Fibroblast of skin of right biceps (primary cell): ENCODE measurements at regions not wholly inside any gene's neighbourhood (a gene's known extent, or its start where the extent isn't known, plus 50 kb on each side); places are given as distances from the start of the nearest gene placed in this dataset.
A peak's percentile ranks its signal among the peaks of the same experiment; 100 is the strongest.

Source experiments
- DNase-seq: peaks from one replicate; pipeline ENCODE4 v3.0.0-alpha.2; 2013

DNA sequence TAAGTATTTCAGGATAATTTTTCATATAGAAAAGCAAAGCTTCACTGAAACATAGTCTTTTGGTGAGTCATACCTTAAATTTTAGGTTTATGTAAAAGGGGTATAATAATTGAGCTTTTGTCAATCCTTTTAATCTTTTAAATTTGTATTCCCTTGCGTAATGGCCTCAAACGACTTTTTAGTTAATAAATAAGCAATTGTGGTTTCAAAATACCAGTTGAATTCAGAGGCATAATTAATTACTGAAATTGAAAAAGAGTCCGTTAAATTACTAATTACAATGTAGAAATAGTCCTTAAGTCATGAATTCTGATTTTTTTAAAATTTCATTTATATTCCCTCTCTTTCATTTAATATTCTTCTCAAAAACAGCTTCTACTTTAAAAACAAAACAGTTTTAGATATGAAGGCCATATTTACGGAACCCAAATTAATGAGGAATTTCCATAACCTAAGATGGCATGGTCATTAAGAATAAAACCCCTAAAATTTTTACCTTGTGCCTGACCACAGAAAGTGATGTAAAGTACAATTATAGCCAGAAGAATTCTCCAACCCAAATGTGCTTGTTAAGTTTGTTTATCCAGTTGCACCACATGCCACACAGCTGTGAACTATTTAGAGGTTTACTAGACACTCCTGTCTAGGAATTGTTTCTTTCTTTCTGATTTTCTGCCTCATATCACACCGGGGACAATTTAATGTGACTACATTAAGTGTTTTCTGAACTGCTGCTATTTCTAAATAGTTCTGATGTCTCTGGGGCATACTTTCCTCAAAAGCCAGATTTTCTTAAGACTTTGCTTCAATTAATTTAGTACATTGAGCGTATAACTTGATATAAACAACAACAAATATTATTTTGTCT, 60.7 kb upstream of the ITGA4 start:
- DNase-seq, result peak; percentile 48

DNA sequence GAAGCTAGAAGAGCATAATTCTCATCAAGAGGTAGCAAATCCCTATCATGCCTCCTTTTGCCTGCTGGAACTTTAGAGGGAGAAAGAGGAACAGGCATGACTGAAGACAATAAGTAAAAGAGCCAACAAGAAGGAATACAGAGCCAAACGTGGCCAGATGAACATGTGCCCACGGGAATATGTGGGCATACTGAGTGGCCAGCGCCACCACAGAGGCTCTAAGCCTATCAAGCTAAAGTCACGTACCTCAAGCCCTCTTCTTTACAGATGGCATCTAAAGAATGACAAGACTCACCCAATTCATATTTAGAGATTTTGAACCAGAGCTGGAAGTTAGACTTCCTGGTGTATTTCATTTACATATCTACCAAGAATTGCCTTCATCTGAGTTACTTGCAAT, 59.9 kb upstream of the ITGA4 start:
- DNase-seq, result no peak

DNA sequence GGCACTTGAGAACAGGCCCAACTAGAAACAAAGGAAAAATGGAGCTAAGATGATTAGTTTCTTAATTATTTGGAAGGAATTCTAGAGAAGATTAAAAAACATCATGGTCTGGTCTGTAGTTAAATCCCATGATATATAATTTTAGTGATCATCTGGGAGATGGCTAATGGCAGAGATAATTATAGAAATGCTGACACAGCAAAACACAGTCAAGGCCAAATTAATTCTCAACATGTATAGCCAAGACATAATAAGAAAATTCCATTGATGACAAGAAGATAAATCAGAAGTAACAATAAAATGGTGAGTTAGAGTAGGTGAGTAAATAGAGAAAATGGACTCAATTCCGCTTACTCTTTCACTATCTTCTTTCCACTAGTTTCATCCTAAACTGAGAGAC, 59.2 kb upstream of the ITGA4 start:
- DNase-seq, result no peak

DNA sequence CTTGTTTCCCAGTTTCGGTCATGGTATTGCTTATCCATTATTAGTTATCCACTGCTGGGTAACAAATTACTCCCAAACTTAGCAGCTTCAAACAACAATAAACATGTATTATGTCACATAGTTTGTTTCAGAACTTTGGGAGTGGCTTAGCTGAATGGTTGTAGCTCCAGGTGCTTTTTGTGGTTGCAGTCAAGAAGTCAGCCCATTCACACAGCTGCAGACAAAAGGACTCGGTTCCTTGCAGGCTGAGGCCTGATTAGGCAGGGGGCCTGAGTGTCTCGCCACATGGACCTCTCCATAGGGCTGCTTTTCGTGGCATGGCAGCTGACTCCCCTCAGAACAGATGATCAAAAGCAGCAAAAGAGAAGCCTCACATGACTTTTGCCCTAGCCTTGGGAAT, 58.2 kb upstream of the ITGA4 start:
- DNase-seq, result no peak

DNA sequence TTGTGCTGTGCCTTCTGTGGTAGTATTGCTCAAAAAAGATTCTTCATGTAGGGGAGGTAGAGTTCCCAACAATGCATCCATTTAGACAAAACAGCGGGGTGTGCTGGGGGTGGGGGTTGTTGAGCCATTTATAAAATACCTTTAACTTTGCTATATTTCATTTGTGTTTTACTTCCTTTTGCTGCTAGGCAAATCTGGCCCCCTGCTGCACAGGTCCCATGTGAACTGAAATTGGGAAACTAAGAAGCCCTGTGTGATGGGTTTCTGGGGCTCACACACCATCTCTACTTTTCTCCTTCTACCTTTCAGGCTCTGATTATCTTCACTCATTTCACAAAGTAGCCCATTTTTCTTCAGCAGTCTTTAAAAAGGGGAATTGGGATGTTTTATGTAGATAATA, 52.7 kb upstream of the ITGA4 start:
- no peak for DNase-seq

DNA sequence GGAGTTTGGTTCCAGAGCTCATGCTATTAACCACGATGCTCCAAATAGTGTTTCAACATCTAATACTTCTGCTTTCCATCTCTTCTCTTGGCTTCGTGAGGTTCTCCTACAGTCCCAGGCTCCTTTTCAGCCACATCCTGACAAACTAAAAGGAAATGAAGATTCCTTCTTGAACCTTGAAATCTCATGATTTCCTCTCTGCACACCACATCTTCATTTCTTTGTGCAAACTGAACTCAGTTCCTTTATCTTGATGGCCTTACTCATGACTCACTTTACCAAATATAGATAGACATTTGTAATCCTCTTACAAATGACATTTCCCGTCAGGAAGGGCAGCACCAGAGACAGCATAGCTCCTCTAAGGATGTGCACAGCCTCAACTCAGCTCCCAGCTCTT, 50.0 kb upstream of the ITGA4 start:
- DNase-seq, result no peak
